Liver (tissue), 8 donors: ENCODE measurements at regions not wholly inside any gene's neighbourhood (a gene's known extent, or its start where the extent isn't known, plus 50 kb on each side); places are given as distances from the start of the nearest gene placed in this dataset.

Source experiments
- DNase-seq: peaks from one replicate; pipeline ENCODE4 v3.0.0-alpha.2; 2017; ENCODE audit warnings: low spot score
- H3K27ac ChIP-seq, 2 donors: one replicate each; pipeline ENCODE4 v1.7.0; 2013; ENCODE audit warnings: inconsistent platforms in 2 of 2, low read length in 2 of 2, control low read depth in 1 of 2, low read depth in 1 of 2, mild to moderate bottlenecking in 1 of 2
- H3K27me3 ChIP-seq, 4 donors: one replicate each; pipeline versions ENCODE4 v1.6.1 to v1.7.0; 2013; ENCODE audit warnings: low read length in 3 of 4, inconsistent platforms in 1 of 4, mild to moderate bottlenecking in 1 of 4, moderate library complexity in 1 of 4; ENCODE audit not compliant: control insufficient read depth in 4 of 4, insufficient read depth in 4 of 4
- H3K36me3 ChIP-seq, 4 donors: one replicate each; pipeline versions ENCODE4 v1.6.1 to v1.7.0; 2013; ENCODE audit warnings: low read length in 3 of 4, mild to moderate bottlenecking in 3 of 4, low read depth in 1 of 4, moderate library complexity in 1 of 4; ENCODE audit not compliant: control insufficient read depth in 4 of 4, insufficient read depth in 3 of 4
- H3K4me1 ChIP-seq, 4 donors: one replicate each; pipeline versions ENCODE4 v1.6.1 to v1.7.0; 2013; ENCODE audit warnings: low read length in 3 of 4, mild to moderate bottlenecking in 3 of 4, moderate library complexity in 1 of 4; ENCODE audit not compliant: control insufficient read depth in 4 of 4, insufficient read depth in 4 of 4
- H3K4me3 ChIP-seq, 3 donors: one replicate each; pipeline versions ENCODE4 v1.6.1 to v1.7.0; 2013; ENCODE audit warnings: low read length in 3 of 3, control low read depth in 1 of 3, low read depth in 1 of 3, mild to moderate bottlenecking in 1 of 3
- H3K9ac ChIP-seq, 2 donors: one replicate each; pipeline ENCODE4 v1.7.0; 2013; ENCODE audit warnings: low read length in 2 of 2, mild to moderate bottlenecking in 2 of 2, moderate library complexity in 2 of 2, control low read depth in 1 of 2, low read depth in 1 of 2
- H3K9me3 ChIP-seq, 4 donors: one replicate each; pipeline versions ENCODE4 v1.6.1 to v1.7.0; 2013; ENCODE audit warnings: low read length in 3 of 4; ENCODE audit not compliant: control insufficient read depth in 4 of 4
- ATF3 ChIP-seq: IDR thresholded peaks from 2 replicates; pipeline ENCODE4 v1.6.1; 2016; ENCODE audit warnings: antibody characterized with exemption
- CTCF ChIP-seq: fragments of 150-350 bp; IDR thresholded peaks from 2 replicates; pipeline ENCODE4 v1.5.1; 2017; ENCODE audit warnings: improper control_type of control experiment, low read depth, low read length; ENCODE audit not compliant: missing input control
- EGR1 ChIP-seq, 2 donors: IDR thresholded peaks; 2 replicates each; pipeline ENCODE4 v1.6.1; 2016 to 2018; ENCODE audit warnings: antibody characterized with exemption in 2 of 2, low read depth in 2 of 2
- FOXA1 ChIP-seq: IDR thresholded peaks from 2 replicates; pipeline ENCODE4 v1.6.1; 2016; ENCODE audit warnings: antibody characterized with exemption
- FOXA2 ChIP-seq: IDR thresholded peaks from 2 replicates; pipeline ENCODE4 v1.6.1; 2016; ENCODE audit warnings: antibody characterized with exemption
- GABPA ChIP-seq, 2 donors: IDR thresholded peaks in 1 of 2; conservative IDR thresholded peaks in 1 of 2; 2 replicates each; pipeline ENCODE4 v1.6.1; 2016; ENCODE audit warnings: antibody characterized with exemption in 2 of 2, mild to moderate bottlenecking in 1 of 2, moderate library complexity in 1 of 2
- HNF4A ChIP-seq, 2 donors: conservative IDR thresholded peaks; 2 replicates each; pipeline ENCODE4 v1.6.1; 2016; ENCODE audit warnings: antibody characterized with exemption in 2 of 2, mild to moderate bottlenecking in 2 of 2
- HNF4G ChIP-seq: IDR thresholded peaks from 2 replicates; pipeline ENCODE4 v1.6.1; 2016; ENCODE audit warnings: antibody characterized with exemption
- JUND ChIP-seq, 2 donors: IDR thresholded peaks; 2 replicates each; pipeline ENCODE4 v1.6.1; 2016; ENCODE audit warnings: antibody characterized with exemption in 2 of 2
- NR2F2 ChIP-seq: IDR thresholded peaks from 2 replicates; pipeline ENCODE4 v1.6.1; 2016; ENCODE audit warnings: antibody characterized with exemption
- RAD21 ChIP-seq, 2 donors: IDR thresholded peaks; 2 replicates each; pipeline ENCODE4 v1.6.1; 2016; ENCODE audit warnings: antibody characterized with exemption in 2 of 2, mild to moderate bottlenecking in 2 of 2
- REST ChIP-seq: IDR thresholded peaks from 2 replicates; pipeline ENCODE4 v1.6.1; 2016; ENCODE audit warnings: antibody characterized with exemption, mild to moderate bottlenecking
- RXRA ChIP-seq, 2 donors: IDR thresholded peaks; 2 replicates each; pipeline ENCODE4 v1.6.1; 2017 to 2018; ENCODE audit warnings: antibody characterized with exemption in 2 of 2, mild to moderate bottlenecking in 1 of 2
- SP1 ChIP-seq: IDR thresholded peaks from 2 replicates; pipeline ENCODE4 v1.6.1; 2018; ENCODE audit warnings: antibody characterized with exemption, mild to moderate bottlenecking
- YY1 ChIP-seq: IDR thresholded peaks from 2 replicates; pipeline ENCODE4 v1.6.1; 2016; ENCODE audit warnings: antibody characterized with exemption, mild to moderate bottlenecking
- ZBTB33 ChIP-seq: IDR thresholded peaks from 2 replicates; pipeline ENCODE4 v1.6.1; 2016; ENCODE audit warnings: antibody characterized with exemption
- WGBS: extraction: QIAGEN DNeasy Blood & Tissue Kit; methylation state at CpG from one replicate; pipeline ENCODE4 v1.1.7; 2013; 5-methylcytosine and 5-hydroxymethylcytosine counted together
- TF ChIP-seq, protein P1 (sequence below): IDR thresholded peaks from 2 replicates; pipeline ENCODE4 v1.6.1; 2016; ENCODE audit warnings: antibody characterized with exemption
- donor health status: healthy.
- donor health status: healthy.
- donor health status: healthy.
- donor health status: healthy.
- donor health status: healthy.

DNA sequence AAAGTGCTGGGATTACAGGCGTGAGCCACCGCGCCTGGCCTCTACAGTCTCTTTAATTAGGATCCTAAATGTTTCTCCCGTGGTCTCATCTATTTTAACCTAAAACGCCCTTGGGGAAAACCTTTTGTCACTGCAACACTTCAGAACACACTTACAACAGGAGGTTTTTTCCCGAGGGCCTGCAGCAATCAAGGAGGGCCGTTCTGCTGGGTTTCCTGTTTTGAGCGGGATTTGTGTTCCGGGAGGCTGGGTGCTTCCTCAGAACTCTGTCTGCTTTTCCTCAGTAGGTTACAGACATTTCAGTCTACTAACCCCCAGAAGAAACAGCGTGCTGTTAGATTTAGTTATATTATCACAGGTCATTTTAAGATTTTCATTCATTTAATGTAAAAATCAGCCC is 65.4 kb upstream of the IRX4 start (continued):
- TF ChIP-seq REST, result no peak
- TF ChIP-seq SP1, result no peak

GRCh38 chr5:1946776-1947175 is 64.1 kb upstream of the IRX4 start:
- 53% methylated on average over 13 of the region's 13 CpGs for WGBS
- no peak for DNase-seq

More at GRCh38 chr5:1946776-1947175, 64.1 kb upstream of the IRX4 start:
- no peak overlapping the region for H3K27ac ChIP-seq
- peaks cover 0 to 12% (median 3%) of the 10 kb centered on the region in 4 donors for H3K27me3 ChIP-seq
- H3K9ac ChIP-seq, result no peak overlapping the region
- no peaks in the 10 kb centered on the region for H3K36me3 ChIP-seq
- H3K9me3 ChIP-seq, result no peaks in the 10 kb centered on the region
- H3K4me1 ChIP-seq, result no peaks in the 10 kb centered on the region
- TF ChIP-seq YY1, result no peak
- no peak for TF ChIP-seq ATF3
- no peak for TF ChIP-seq EGR1 (IDR thresholded peaks at IDR 0.05; ENCODE audit: low read depth in 2 of 2)
- TF ChIP-seq REST, result no peak
- TF ChIP-seq GABPA (IDR thresholded peaks at IDR 0.05 in 1 of 2, conservative IDR thresholded peaks at IDR 0.05 in 1 of 2), result no peak
- TF ChIP-seq RXRA (IDR thresholded peaks at IDR 0.05), result no peak
- TF ChIP-seq CTCF, result no peak
- TF ChIP-seq, protein P1, sequence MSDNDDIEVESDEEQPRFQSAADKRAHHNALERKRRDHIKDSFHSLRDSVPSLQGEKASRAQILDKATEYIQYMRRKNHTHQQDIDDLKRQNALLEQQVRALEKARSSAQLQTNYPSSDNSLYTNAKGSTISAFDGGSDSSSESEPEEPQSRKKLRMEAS, result no peak
- no peak for TF ChIP-seq FOXA1
- no peak for TF ChIP-seq JUND (IDR thresholded peaks at IDR 0.05)
- no peak for TF ChIP-seq RAD21 (IDR thresholded peaks at IDR 0.05)
- TF ChIP-seq SP1, result no peak
- no peak for TF ChIP-seq NR2F2
- no peak for TF ChIP-seq HNF4G
- TF ChIP-seq HNF4A (conservative IDR thresholded peaks at IDR 0.05), result no peak
- no peak for TF ChIP-seq FOXA2
- no peak for TF ChIP-seq ZBTB33
- no peak overlapping the region for H3K4me3 ChIP-seq
